ENCODE measurements at regions not wholly inside any gene's neighbourhood (a gene's known extent, or its start where the extent isn't known, plus 50 kb on each side); places are given as distances from the start of the nearest gene placed in this dataset.
"Not testable (repeated sequence)": the region's sequence is repeated elsewhere in the genome, so short reads cannot be mapped to it uniquely, and the experiment has no call there.

- Mint-ChIP-seq H3K36me3 (ENCODE audit: low read depth) (no peaks in the 10 kb centered on the region), H3K4me3 (no peak overlapping the region), H3K9me3 (no peaks in the 10 kb centered on the region), H3K27ac (no peak overlapping the region), H3K4me1 (ENCODE audit: low read depth) (no peaks in the 10 kb centered on the region), H3K27me3 (ENCODE audit: low read depth) (peaks cover 37% of the 10 kb centered on the region)
- CTCF ChIA-PET = interaction anchor here (0.6 to 1.9 kb wide), 13 partner anchors 9 to 928 kb away, joined by 3 to 13 read pairs (median 4); no protein-coding TSS in a partner anchor
- intact Hi-C loops (cut with micrococcal nuclease) = loop anchor here (2.0 to 10.0 kb wide), 3 partner anchors 253 to 889 kb away; no protein-coding TSS in a partner anchor
- DNase-seq = no peak
Measured at GRCh38 chr7:131691454-131692130, 135.2 kb upstream of the PODXL start.

GRCh38 chr7:131690441-131690840 is 134.0 kb upstream of the PODXL start:
- Mint-ChIP-seq H3K36me3 (ENCODE audit: low read depth) (no peaks in the 10 kb centered on the region), H3K27me3 (ENCODE audit: low read depth) (peaks cover 37% of the 10 kb centered on the region), H3K4me1 (ENCODE audit: low read depth) (no peaks in the 10 kb centered on the region), H3K27ac (no peak overlapping the region), H3K4me3 (no peak overlapping the region), H3K9me3 (no peaks in the 10 kb centered on the region)
- intact Hi-C loops (cut with micrococcal nuclease) = loop anchor here (2.0 to 10.0 kb wide), 3 partner anchors 254 to 890 kb away; no protein-coding TSS in a partner anchor
- DNase-seq = no peak
- CTCF ChIA-PET = interaction anchor here (0.7 to 1.7 kb wide), 6 partner anchors 27 to 628 kb away, joined by 3 to 6 read pairs (median 3); no protein-coding TSS in a partner anchor

- H3K36me3 Mint-ChIP-seq (ENCODE audit: low read depth) = no peaks in the 10 kb centered on the region
- H3K27me3 Mint-ChIP-seq (ENCODE audit: low read depth) = peaks cover 41% of the 10 kb centered on the region
- no peak for DNase-seq
- intact Hi-C loops (cut with micrococcal nuclease) = loop anchor here (1.0 to 10.0 kb wide), 6 partner anchors 170 to 891 kb away; no protein-coding TSS in a partner anchor
- H3K4me3 Mint-ChIP-seq = no peak overlapping the region
- no peaks in the 10 kb centered on the region for H3K9me3 Mint-ChIP-seq
- no peak overlapping the region for H3K27ac Mint-ChIP-seq
- CTCF ChIA-PET = interaction anchor here (0.5 to 1.7 kb wide), 13 partner anchors 10 to 1660 kb away, joined by 3 to 10 read pairs (median 3); no protein-coding TSS in a partner anchor
- H3K4me1 Mint-ChIP-seq (ENCODE audit: low read depth) = no peaks in the 10 kb centered on the region
Measured at GRCh38 chr7:131689662-131690234, 133.3 kb upstream of the PODXL start.

- no peak overlapping the region for H3K27ac Mint-ChIP-seq
- intact Hi-C loops (cut with micrococcal nuclease) = loop anchor here (1.0 to 5.0 kb wide), 3 partner anchors 170 to 703 kb away; no protein-coding TSS in a partner anchor
- no peaks in the 10 kb centered on the region for H3K4me1 Mint-ChIP-seq (ENCODE audit: low read depth)
- peaks cover 40% of the 10 kb centered on the region for H3K27me3 Mint-ChIP-seq (ENCODE audit: low read depth)
- H3K36me3 Mint-ChIP-seq (ENCODE audit: low read depth) = no peaks in the 10 kb centered on the region
- no peaks in the 10 kb centered on the region for H3K9me3 Mint-ChIP-seq
- peak; percentile 74 for DNase-seq
- CTCF ChIA-PET = interaction anchor here (0.5 to 1.7 kb wide), 12 partner anchors 11 to 1660 kb away, joined by 3 to 10 read pairs (median 4); no protein-coding TSS in a partner anchor
- H3K4me3 Mint-ChIP-seq = no peak overlapping the region
Measured at GRCh38 chr7:131688738-131689661, 132.6 kb upstream of the PODXL start.

- Mint-ChIP-seq H3K27ac (no peak overlapping the region), H3K9me3 (no peaks in the 10 kb centered on the region), H3K4me3 (no peak overlapping the region), H3K27me3 (ENCODE audit: low read depth) (peaks cover 34% of the 10 kb centered on the region), H3K4me1 (ENCODE audit: low read depth) (no peaks in the 10 kb centered on the region), H3K36me3 (ENCODE audit: low read depth) (no peaks in the 10 kb centered on the region)
- DNase-seq = no peak
- CTCF ChIA-PET = interaction anchor here (0.7 to 1.4 kb wide), 3 partner anchors 10 to 632 kb away, joined by 3 to 6 read pairs (median 3); no protein-coding TSS in a partner anchor
- intact Hi-C loops (cut with micrococcal nuclease) = loop anchor here (5.0 kb wide), 1 partner anchor 705 kb away; no protein-coding TSS in a partner anchor
Measured at GRCh38 chr7:131687296-131687695, 130.9 kb upstream of the PODXL start.

- no peaks in the 10 kb centered on the region for H3K9me3 Mint-ChIP-seq
- H3K4me1 Mint-ChIP-seq (ENCODE audit: low read depth) = no peaks in the 10 kb centered on the region
- CTCF ChIA-PET = interaction anchor here (0.7 to 1.5 kb wide), 4 partner anchors 10 to 632 kb away, joined by 3 to 6 read pairs (median 3); no protein-coding TSS in a partner anchor
- H3K27me3 Mint-ChIP-seq (ENCODE audit: low read depth) = peaks cover 33% of the 10 kb centered on the region
- no peak for DNase-seq
- intact Hi-C loops (cut with micrococcal nuclease) = loop anchor here (5.0 kb wide), 1 partner anchor 705 kb away; no protein-coding TSS in a partner anchor
- no peak overlapping the region for H3K4me3 Mint-ChIP-seq
- no peaks in the 10 kb centered on the region for H3K36me3 Mint-ChIP-seq (ENCODE audit: low read depth)
- H3K27ac Mint-ChIP-seq = no peak overlapping the region
Measured at GRCh38 chr7:131686833-131687232, 130.4 kb upstream of the PODXL start.

- Mint-ChIP-seq H3K9me3 (peaks cover 4% of the 10 kb centered on the region), H3K27me3 (ENCODE audit: low read depth) (peaks cover 18% of the 10 kb centered on the region), H3K4me3 (no peak overlapping the region), H3K4me1 (ENCODE audit: low read depth) (no peaks in the 10 kb centered on the region), H3K27ac (no peak overlapping the region), H3K36me3 (ENCODE audit: low read depth) (peaks cover 2% of the 10 kb centered on the region)
- CTCF ChIA-PET = no interaction called here
- intact Hi-C loops (cut with micrococcal nuclease) = no loop called here
- no peak for DNase-seq
Measured at GRCh38 chr7:131683536-131684125, 127.2 kb upstream of the PODXL start.

GRCh38 chr7:131681961-131682360 is 125.5 kb upstream of the PODXL start:
- Mint-ChIP-seq H3K27ac (no peak overlapping the region), H3K27me3 (ENCODE audit: low read depth) (peaks cover 21% of the 10 kb centered on the region), H3K9me3 (peaks cover 4% of the 10 kb centered on the region), H3K36me3 (ENCODE audit: low read depth) (peaks cover 2% of the 10 kb centered on the region), H3K4me1 (ENCODE audit: low read depth) (no peaks in the 10 kb centered on the region), H3K4me3 (no peak overlapping the region)
- intact Hi-C loops (cut with micrococcal nuclease) = no loop called here
- CTCF ChIA-PET = interaction anchor here (1.1 kb wide), 1 partner anchor 10 kb away, joined by 5 read pairs; no protein-coding TSS in a partner anchor
- DNase-seq = no peak

- H3K36me3 Mint-ChIP-seq (ENCODE audit: low read depth); DNase-seq; intact Hi-C loops (cut with micrococcal nuclease); H3K4me1 Mint-ChIP-seq (ENCODE audit: low read depth); H3K4me3 Mint-ChIP-seq; H3K27ac Mint-ChIP-seq; H3K9me3 Mint-ChIP-seq: not testable (repeated sequence)
- CTCF ChIA-PET = interaction anchor here (1.9 kb wide), 1 partner anchor 10 kb away, joined by 5 read pairs; no protein-coding TSS in a partner anchor
- peaks cover 20% of the 10 kb centered on the region for H3K27me3 Mint-ChIP-seq (ENCODE audit: low read depth)
Measured at GRCh38 chr7:131679071-131679470, 122.6 kb upstream of the PODXL start.

GRCh38 chr7:131676850-131677249 is 120.4 kb upstream of the PODXL start:
- H3K27me3 Mint-ChIP-seq (ENCODE audit: low read depth) = peaks cover 13% of the 10 kb centered on the region
- H3K9me3 Mint-ChIP-seq = not testable (repeated sequence)
- CTCF ChIA-PET = interaction anchor here (1.1 kb wide), 1 partner anchor 183 kb away, joined by 3 read pairs; no protein-coding TSS in a partner anchor

GRCh38 chr7:131674131-131674530 is 117.7 kb upstream of the PODXL start:
- no peak for DNase-seq
- intact Hi-C loops (cut with micrococcal nuclease) = no loop called here
- peaks cover 17% of the 10 kb centered on the region for H3K27me3 Mint-ChIP-seq (ENCODE audit: low read depth)
- CTCF ChIA-PET = no interaction called here
- H3K4me1 Mint-ChIP-seq (ENCODE audit: low read depth) = no peaks in the 10 kb centered on the region
- H3K9me3 Mint-ChIP-seq = no peaks in the 10 kb centered on the region
- no peak overlapping the region for H3K27ac Mint-ChIP-seq
- no peaks in the 10 kb centered on the region for H3K36me3 Mint-ChIP-seq (ENCODE audit: low read depth)
- H3K4me3 Mint-ChIP-seq = no peak overlapping the region

More at GRCh38 chr7:131676850-131677249, 120.4 kb upstream of the PODXL start:
- H3K4me1 Mint-ChIP-seq (ENCODE audit: low read depth); H3K27ac Mint-ChIP-seq; H3K4me3 Mint-ChIP-seq; DNase-seq; intact Hi-C loops (cut with micrococcal nuclease); H3K36me3 Mint-ChIP-seq (ENCODE audit: low read depth): not testable (repeated sequence)

All from activated naive CD4-positive, alpha-beta T cell treated with anti-CD3 and anti-CD28 coated beads for 36 hours (primary cell).